Left ventricle myocardium inferior (tissue), 1 donor: ENCODE measurements at regions not wholly inside any gene's neighbourhood (a gene's known extent, or its start where the extent isn't known, plus 50 kb on each side); places are given as distances from the start of the nearest gene placed in this dataset.

Source experiments
- DNase-seq: peaks from one replicate; pipeline ENCODE4 v3.0.0-alpha.2; 2020
- H3K27ac ChIP-seq: fragments of 200-600 bp; replicated peaks from 2 replicates; pipeline ENCODE4 v1.8.0; 2021
- H3K27me3 ChIP-seq: fragments of 200-600 bp; 2 replicates; pipeline ENCODE4 v1.8.0; 2021; ENCODE audit warnings: low read depth
- H3K36me3 ChIP-seq: fragments of 200-600 bp; 2 replicates; pipeline ENCODE4 v1.8.0; 2021
- H3K4me1 ChIP-seq: fragments of 200-600 bp; 2 replicates; pipeline ENCODE4 v1.8.0; 2021
- H3K4me3 ChIP-seq: fragments of 200-600 bp; 2 replicates; pipeline ENCODE4 v1.8.0; 2021; ENCODE audit warnings: mild to moderate bottlenecking, moderate library complexity
- H3K9me3 ChIP-seq: fragments of 200-600 bp; replicated peaks from 2 replicates; pipeline ENCODE4 v1.8.0; 2021
- intact Hi-C: fragments of 100-400 bp; cut with micrococcal nuclease; formaldehyde crosslinking; loops from one replicate; pipeline ENCODE4 v1.11.0; 2022
- TF ChIP-seq, protein P1 (sequence below): fragments of 200-600 bp; IDR thresholded peaks from 2 replicates; pipeline ENCODE4 v1.8.0; 2021; ENCODE audit warnings: antibody characterized with exemption, mild to moderate bottlenecking, borderline replicate concordance
- donor health status: DM: no; HTN: yes; CAD: no; lungs with severe emphysema.

DNA sequence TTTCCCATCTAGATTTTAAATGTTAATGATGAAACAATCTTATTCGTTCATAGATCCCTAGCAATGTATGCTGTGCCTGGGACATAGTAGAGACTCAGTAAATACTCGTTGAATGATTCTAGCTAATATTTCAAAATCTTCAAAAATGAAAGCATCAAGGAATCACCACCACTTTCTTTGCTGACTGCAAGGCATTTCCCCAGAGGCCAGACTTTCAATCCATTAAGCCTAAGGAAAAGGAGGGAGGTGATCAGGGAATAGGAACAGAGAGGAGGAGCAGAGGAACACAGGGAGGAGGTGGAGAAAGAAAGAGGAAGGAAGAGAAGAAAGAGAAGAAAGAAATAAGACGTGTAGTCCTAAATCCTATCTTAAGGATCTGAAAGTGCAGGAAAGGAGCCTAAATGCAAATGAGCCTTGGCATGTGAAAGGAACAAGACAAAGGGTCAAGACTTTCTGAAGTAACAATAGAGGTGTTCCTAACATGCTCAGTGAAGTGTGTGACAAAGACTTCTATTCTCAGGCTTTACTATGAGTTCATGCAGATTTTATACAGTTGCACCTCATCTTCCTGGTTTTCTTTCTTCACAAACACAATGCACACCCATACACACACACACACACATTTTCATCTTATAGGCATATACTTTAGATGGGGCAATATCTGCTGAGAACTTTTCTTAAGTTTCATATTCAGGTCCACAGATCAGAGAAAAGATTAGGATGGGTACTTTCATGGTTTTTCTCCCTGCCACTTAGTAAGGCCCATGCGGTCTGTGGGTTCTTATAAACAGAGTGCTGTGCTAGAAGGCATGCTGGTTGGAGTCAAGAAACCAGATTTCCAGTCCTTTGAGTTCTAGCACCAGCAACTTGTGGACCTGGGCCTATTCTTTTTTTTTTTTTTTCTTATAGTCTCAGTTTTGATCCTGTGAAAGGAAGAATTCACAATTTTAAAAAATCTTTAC, 512.2 kb upstream of the TNC start:
- Histone ChIP-seq H3K4me3 (no peak overlapping the region), H3K27ac (no peak overlapping the region), H3K4me1 (no peaks in the 10 kb centered on the region), H3K27me3 (no peaks in the 10 kb centered on the region), H3K36me3 (no peaks in the 10 kb centered on the region), H3K9me3 (no peaks in the 10 kb centered on the region)
- TF ChIP-seq, protein P1, sequence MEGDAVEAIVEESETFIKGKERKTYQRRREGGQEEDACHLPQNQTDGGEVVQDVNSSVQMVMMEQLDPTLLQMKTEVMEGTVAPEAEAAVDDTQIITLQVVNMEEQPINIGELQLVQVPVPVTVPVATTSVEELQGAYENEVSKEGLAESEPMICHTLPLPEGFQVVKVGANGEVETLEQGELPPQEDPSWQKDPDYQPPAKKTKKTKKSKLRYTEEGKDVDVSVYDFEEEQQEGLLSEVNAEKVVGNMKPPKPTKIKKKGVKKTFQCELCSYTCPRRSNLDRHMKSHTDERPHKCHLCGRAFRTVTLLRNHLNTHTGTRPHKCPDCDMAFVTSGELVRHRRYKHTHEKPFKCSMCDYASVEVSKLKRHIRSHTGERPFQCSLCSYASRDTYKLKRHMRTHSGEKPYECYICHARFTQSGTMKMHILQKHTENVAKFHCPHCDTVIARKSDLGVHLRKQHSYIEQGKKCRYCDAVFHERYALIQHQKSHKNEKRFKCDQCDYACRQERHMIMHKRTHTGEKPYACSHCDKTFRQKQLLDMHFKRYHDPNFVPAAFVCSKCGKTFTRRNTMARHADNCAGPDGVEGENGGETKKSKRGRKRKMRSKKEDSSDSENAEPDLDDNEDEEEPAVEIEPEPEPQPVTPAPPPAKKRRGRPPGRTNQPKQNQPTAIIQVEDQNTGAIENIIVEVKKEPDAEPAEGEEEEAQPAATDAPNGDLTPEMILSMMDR = no peak
- intact Hi-C loops = no loop called here
- no peak for DNase-seq

- no peak for DNase-seq
- intact Hi-C loops = no loop called here
- Histone ChIP-seq H3K27me3 (no peaks in the 10 kb centered on the region), H3K4me1 (no peaks in the 10 kb centered on the region), H3K36me3 (no peaks in the 10 kb centered on the region), H3K9me3 (no peaks in the 10 kb centered on the region), H3K27ac (no peak overlapping the region), H3K4me3 (no peak overlapping the region)
- TF ChIP-seq, protein P1 = no peak
These were observed 514.4 kb upstream of the TNC start for GRCh38 chr9:115632391-115632790.

- H3K4me1 ChIP-seq = no peaks in the 10 kb centered on the region
- TF ChIP-seq, protein P1 = no peak
- H3K27ac ChIP-seq = no peak overlapping the region
- H3K9me3 ChIP-seq = no peaks in the 10 kb centered on the region
- H3K27me3 ChIP-seq = no peaks in the 10 kb centered on the region
- no peak for DNase-seq
- H3K36me3 ChIP-seq = no peaks in the 10 kb centered on the region
- intact Hi-C loops = no loop called here
- no peak overlapping the region for H3K4me3 ChIP-seq
These were observed 515.1 kb upstream of the TNC start for GRCh38 chr9:115633104-115633503.

GRCh38 chr9:115635680-115636383, 517.8 kb upstream of the PAPPA start:
- TF ChIP-seq, protein P1 = no peak
- H3K27ac ChIP-seq = no peak overlapping the region
- no peaks in the 10 kb centered on the region for H3K4me1 ChIP-seq
- no peaks in the 10 kb centered on the region for H3K27me3 ChIP-seq
- no peak overlapping the region for H3K4me3 ChIP-seq
- intact Hi-C loops = no loop called here
- DNase-seq = no peak
- no peaks in the 10 kb centered on the region for H3K9me3 ChIP-seq
- H3K36me3 ChIP-seq = no peaks in the 10 kb centered on the region

GRCh38 chr9:115636596-115636995, 517.0 kb upstream of the PAPPA start:
- no peak overlapping the region for H3K4me3 ChIP-seq
- DNase-seq = no peak
- no peaks in the 10 kb centered on the region for H3K9me3 ChIP-seq
- no peaks in the 10 kb centered on the region for H3K36me3 ChIP-seq
- TF ChIP-seq, protein P1 = no peak
- intact Hi-C loops = no loop called here
- no peaks in the 10 kb centered on the region for H3K4me1 ChIP-seq
- no peaks in the 10 kb centered on the region for H3K27me3 ChIP-seq
- no peak overlapping the region for H3K27ac ChIP-seq
